GM21381 (cell line): ENCODE measurements at regions not wholly inside any gene's neighbourhood (a gene's known extent, or its start where the extent isn't known, plus 50 kb on each side); places are given as distances from the start of the nearest gene placed in this dataset.
"Not testable (repeated sequence)": the region's sequence is repeated elsewhere in the genome, so short reads cannot be mapped to it uniquely, and the experiment has no call there.

Source experiments
- ATAC-seq: cut with Tn5 transposase; IDR thresholded peaks from one replicate; pipeline ENCODE4 v1.9.1; 2021; ENCODE audit warnings: mild to moderate bottlenecking, moderate library complexity; ENCODE audit not compliant: unreplicated experiment

- no peak for ATAC-seq
These were observed 242.7 kb downstream of the ASXL3 start for GRCh38 chr18:33820517-33821371.

- not testable (repeated sequence) for ATAC-seq
These were observed 241.8 kb downstream of the ASXL3 start for GRCh38 chr18:33819692-33820343.

GRCh38 chr18:33818145-33818544 lies 240.1 kb downstream of the ASXL3 start:
- ATAC-seq: no peak

- no peak for ATAC-seq
These were observed 239.1 kb downstream of the ASXL3 start for GRCh38 chr18:33817096-33817495.

- no peak for ATAC-seq
These were observed 236.5 kb downstream of the ASXL3 start for GRCh38 chr18:33814546-33814945.

- ATAC-seq: no peak
These were observed 234.2 kb downstream of the ASXL3 start for GRCh38 chr18:33812186-33812585.

GRCh38 chr18:33805592-33805991 lies 227.6 kb downstream of the ASXL3 start:
- ATAC-seq: no peak

- ATAC-seq: no peak
These were observed 226.2 kb downstream of the ASXL3 start for GRCh38 chr18:33804258-33804657.

- no peak for ATAC-seq
These were observed 225.6 kb downstream of the ASXL3 start for GRCh38 chr18:33803636-33804035.

- ATAC-seq: no peak
These were observed 224.9 kb downstream of the ASXL3 start for GRCh38 chr18:33802955-33803354.
